Fibroblast of lung (primary cell): ENCODE measurements at regions not wholly inside any gene's neighbourhood (a gene's known extent, or its start where the extent isn't known, plus 50 kb on each side); places are given as distances from the start of the nearest gene placed in this dataset.

Experiments
- EZH2 ChIP-seq: IDR thresholded peaks from 2 replicates; pipeline ENCODE4 v1.5.1; 2012; ENCODE audit warnings: low read length, control low read depth, mild to moderate bottlenecking; ENCODE audit errors: missing control alignments
- TF ChIP-seq, protein P1 (sequence below), 2 donors: IDR thresholded peaks in 1 of 2; conservative IDR thresholded peaks in 1 of 2; 1 replicate in 1 of 2; 2 replicates in 1 of 2; pipeline ENCODE4 v1.5.1; 2011 to 2012; ENCODE audit warnings: low read length in 2 of 2, control low read depth in 1 of 2, inconsistent platforms in 1 of 2, low read depth in 1 of 2, mild to moderate bottlenecking in 1 of 2

GRCh38 chr3:107284612-107285011 is 92.6 kb upstream of the CCDC54 start:
- TF ChIP-seq, protein P1, sequence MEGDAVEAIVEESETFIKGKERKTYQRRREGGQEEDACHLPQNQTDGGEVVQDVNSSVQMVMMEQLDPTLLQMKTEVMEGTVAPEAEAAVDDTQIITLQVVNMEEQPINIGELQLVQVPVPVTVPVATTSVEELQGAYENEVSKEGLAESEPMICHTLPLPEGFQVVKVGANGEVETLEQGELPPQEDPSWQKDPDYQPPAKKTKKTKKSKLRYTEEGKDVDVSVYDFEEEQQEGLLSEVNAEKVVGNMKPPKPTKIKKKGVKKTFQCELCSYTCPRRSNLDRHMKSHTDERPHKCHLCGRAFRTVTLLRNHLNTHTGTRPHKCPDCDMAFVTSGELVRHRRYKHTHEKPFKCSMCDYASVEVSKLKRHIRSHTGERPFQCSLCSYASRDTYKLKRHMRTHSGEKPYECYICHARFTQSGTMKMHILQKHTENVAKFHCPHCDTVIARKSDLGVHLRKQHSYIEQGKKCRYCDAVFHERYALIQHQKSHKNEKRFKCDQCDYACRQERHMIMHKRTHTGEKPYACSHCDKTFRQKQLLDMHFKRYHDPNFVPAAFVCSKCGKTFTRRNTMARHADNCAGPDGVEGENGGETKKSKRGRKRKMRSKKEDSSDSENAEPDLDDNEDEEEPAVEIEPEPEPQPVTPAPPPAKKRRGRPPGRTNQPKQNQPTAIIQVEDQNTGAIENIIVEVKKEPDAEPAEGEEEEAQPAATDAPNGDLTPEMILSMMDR (conservative IDR thresholded peaks at IDR 0.05 in 1 of 2, IDR thresholded peaks at IDR 0.05 in 1 of 2; ENCODE audit: low read depth in 1 of 2, low read length in 2 of 2) = no peak
- no peak for TF ChIP-seq EZH2
